GM11168 (cell line): ENCODE measurements at regions not wholly inside any gene's neighbourhood (a gene's known extent, or its start where the extent isn't known, plus 50 kb on each side); places are given as distances from the start of the nearest gene placed in this dataset.
"Not testable (repeated sequence)": the region's sequence is repeated elsewhere in the genome, so short reads cannot be mapped to it uniquely, and the experiment has no call there.

Experiments used
- in situ Hi-C: fragments of 300-500 bp; cut with MboI; formaldehyde crosslinking; loops from one replicate; pipeline ENCODE4 v1.12.0; 2022; ENCODE audit warnings: low sequenced_read_pairs; ENCODE audit not compliant: unreplicated experiment

DNA sequence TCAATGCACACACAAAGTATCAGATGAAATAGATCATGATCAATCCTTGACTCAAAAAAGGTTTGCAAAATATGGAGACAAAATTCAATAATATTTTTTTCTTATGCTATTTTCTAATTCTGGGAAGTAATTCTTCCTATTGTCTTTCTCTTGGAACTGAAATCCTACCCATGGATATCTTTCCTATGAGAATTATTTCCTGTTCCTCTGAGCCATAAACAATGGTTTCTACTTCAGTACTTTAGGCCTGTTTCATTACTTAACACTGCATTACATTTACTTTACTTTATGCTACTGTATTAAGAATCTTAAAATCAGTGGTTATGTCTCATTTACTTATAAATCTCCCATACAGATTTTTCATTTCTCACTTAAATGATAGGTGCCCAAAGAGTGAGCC lies 1025.4 kb upstream of the ACO1 start:
- in situ Hi-C loops = no loop called here

DNA sequence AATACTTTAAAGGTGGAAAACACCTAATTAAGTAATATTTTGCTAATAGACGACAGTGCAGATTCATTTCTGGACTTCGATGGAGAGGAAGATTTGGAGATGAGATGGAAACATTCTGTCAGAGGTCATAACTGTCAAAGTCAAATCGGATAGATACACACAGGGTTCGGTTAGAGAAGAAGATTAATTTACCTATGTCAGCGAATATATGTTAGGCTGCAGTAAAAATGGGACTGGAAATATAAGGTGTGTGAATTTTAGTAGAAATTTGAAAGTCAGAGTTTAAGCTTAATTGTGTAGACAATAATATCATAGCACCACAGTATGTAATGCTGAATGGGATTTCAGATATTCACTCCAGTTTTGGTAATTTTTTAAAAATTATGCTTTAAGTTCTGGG lies 1020.3 kb upstream of the ACO1 start:
- in situ Hi-C loops = no loop called here

DNA sequence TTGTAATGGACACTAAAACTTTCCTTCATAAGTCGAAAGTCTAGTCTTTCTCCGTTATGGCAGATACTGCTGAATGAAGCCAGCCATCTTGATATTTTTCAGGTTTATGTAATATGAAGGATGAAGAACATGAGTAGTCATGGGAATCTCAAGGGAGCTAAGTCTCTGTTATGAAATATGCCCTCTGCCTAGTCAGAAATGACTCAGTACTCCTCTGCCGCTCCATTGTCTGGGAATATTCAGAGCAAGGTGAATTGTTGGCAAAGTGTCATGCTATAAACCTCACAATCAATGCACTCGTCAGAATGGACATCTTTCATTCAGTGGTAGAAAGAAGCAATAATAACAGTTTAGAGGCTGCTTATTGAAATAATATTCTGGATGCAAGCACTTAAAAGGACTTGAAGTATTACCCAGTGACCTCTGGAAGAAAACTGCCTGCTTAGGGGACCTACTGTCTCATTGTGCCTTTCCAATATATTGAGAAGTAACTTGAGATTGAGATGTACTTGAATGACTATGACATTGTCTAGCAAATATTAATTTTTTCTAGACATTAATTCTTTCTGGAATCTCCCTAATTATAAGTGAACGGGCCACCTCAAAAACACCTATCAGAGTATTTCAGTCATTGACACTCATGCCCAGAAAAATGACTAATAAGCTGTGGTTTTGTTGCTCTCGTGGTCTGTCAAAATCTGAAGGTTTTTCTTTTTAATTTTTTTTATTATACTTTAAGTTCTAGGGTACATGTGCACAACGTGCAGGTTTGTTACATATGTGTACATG lies 1011.5 kb upstream of the ACO1 start:
- in situ Hi-C loops = no loop called here

DNA sequence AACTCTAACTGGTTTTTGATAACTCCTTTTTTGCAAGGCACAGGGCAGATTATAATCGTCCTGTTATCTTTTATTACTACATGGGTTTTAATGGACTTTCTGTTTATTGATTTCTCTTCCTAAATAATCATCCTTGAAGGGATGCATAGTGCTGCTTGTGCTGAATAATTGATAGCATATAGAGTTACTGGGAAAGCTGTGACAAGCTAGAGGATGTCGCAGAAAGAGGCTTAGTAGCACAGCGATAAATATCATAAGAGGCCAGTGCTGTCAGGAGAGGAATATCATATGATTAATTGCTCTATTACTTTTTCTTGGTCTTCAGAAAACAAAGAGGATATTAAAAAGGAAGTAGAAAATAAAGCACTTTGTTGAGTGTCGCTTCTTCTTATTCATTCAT lies 1007.1 kb upstream of the ACO1 start:
- in situ Hi-C loops = no loop called here

DNA sequence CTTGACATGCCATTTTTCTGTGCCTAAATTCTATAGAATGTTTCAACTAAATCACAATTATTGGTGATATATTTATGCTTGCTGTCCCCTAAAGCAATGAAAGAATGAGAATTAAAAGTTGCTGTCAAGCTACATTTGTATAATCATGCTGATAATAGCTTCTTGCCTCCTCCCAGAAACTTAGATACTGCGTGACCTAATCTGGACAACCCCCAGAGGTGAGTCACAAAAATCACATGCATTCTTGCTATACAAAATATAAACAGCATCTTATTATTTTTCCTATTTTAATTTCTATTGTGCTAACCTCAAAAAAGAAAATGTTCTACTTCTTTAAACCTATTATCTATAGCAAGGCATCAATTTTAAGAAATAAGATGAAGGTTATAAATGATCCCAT lies 995.8 kb upstream of the ACO1 start:
- in situ Hi-C loops = no loop called here

DNA sequence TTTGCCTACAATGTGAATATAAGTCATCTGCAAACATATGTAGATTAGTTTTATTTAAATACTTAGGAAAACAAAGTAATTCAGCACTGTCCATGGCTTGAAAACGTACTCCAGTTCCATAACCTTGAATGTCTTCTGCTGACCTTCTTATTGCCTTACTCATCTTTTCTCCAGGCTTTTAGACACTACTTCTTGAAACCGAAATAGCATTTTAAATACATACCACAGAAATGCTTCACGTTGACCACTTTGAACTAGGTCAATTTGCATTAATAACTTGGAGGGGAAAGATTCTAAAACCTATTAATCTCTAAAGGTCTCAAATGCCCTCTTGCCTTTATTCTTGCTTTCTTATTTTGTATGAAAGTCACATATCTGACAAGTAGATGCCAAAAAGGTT lies 995.4 kb upstream of the ACO1 start:
- in situ Hi-C loops = no loop called here

DNA sequence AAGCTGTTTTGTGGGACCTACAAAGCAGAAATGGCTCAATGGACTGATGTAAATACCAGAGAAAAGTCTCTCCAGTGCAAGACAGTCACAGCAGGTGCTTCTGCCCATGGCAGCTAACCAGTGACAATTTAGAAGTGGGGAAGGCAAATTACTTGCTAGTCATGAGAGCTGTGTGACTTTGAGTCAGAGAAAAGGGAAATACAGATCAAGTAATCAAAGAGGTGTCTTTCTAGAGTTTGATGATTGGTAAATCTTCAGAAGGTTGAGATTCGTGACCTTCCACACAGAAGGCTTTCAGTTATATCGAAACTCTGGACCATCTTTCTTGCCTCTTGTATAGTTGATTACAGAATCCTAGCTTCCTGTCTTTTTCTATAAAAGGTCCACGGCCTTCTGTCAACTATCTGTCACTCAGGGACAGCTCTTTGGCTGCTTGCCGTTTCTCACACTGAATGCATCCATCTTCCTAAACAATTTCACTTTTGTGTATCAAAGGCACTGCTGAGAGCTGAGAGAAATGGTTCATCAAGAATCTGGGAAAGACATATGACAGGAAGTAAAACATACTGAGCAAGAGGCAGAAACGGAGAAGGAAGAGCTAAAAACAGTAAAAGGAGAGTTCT lies 993.9 kb upstream of the ACO1 start:
- in situ Hi-C loops = no loop called here

DNA sequence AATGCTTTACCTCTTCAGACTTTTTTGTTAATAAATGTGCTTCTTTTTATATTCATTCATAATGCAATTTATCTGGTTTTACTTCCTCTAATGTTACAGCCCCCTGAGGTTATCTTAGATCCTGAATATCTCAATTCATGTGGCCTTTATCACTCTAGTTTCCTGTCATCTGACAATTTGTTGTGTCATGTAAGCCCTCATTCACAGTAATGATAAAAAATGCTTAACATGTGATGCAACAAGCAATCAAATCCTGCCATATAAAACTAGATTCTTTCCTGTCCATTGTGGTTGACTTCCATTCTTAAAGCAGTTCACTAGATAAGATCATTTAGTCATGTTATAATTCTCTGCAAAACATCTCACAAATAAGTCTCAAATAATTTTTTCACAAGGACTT lies 991.2 kb upstream of the ACO1 start:
- in situ Hi-C loops = no loop called here

DNA sequence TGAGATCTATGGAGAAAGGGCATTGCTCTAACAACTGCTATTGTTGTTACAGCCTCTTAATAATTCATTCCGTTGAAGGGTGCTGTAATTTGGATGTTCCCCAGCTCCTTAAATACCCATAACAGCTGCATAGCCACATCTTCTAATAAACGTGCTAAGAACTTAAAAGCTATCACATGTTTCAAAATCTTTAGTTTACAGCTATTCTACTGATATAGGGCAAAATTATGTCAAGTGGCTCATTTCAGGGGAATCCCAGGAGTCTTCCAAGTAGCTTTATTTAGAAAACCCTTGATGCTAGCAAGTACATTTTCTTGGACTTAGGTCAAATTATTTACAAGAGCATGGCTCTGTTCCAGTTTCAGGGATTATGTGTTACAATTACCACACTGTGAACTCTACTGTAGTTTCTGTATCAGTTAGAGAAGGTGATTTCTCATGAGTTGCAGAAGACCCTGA lies 990.4 kb upstream of the ACO1 start:
- in situ Hi-C loops = no loop called here

DNA sequence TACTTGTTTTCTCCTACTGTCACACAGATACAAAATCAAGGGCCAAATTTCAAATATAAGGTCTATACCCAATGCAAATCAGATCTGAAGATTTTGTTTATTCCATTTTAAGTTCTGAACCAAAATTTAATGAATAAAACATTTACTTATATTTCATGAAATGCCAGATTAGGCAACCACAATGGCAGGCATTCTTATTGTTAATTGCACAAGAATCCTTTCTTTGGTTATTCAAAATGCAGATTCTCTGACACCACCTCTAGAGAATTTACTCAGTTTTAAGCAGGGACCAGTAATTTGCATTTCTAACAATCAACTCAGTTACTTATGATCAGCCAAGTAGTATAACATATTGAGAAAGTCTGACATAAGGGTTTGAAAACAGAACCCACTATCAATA lies 972.4 kb upstream of the ACO1 start:
- in situ Hi-C loops = no loop called here

DNA sequence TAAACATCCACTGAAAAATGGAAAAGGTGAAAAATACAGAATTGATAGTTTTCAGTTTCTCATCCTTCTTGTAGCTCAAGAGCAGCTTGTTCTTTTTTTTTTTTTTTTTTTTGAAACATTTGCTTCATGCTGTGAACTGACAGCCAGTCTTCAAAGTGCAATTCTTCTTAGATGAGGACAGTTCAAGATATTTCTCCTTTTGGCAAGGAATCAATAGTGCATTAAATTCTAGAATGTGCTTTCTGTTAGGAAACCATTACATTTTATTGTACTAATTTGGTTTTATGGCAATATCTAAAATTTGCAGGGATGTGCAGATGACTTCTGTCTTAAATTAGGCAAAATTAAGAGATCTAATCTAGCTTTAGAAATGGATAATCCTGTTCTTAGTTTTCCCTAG lies 969.3 kb upstream of the ACO1 start:
- in situ Hi-C loops = no loop called here

DNA sequence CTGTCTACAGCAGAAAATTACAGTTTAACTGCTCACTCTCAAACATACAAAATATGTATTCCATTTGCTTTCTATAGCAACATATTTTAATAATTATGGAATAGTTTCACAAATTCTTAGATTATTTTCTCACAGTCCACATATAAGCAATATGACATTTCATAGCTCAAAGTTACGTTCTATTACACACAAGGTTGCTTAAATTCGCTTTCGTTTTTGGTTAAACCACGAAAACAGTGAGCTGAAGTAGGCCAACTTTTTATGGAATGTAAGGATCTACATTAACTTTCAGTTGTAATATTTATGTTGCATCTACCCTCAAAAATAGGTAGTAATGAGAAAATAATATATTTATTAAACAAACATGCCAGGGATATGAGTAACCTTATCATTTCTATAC lies 966.0 kb upstream of the ACO1 start:
- in situ Hi-C loops = no loop called here

DNA sequence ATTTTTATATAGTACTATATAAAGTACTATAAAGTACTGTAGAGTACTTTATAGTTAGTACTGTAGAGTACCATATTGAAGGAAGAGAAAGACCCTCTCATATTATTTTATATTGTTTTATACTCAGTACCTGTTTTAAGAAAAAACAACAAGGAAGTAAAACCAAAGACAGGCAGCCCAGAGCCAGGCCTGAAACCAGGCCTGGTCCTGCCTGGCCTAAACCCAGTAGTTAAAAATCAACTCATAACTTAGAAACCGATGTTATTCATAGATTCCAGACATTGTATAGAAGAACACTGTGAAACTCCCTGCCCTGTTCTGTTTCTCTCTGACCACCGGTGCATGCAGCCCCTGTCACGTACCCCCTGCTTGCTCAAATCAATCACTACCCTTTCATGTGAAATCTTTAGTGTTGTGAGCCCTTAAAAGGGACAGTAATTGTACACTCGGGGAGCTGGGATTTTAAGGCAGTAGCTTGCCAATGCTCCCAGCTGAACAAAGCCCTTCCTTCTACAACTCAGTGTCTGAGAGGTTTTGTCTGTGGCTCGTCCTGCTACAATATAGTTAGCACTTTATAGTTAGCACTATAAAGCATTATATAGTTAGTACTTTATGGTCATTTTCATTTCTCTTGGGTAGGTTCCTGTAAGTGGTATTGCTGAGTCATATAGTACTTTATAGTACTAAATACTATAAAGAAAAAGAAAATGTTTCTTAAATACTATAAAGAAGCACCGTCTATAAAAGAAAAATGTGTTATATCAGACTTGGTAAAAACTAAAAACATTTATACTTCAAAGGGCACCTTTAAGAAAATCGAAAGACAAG lies 940.6 kb upstream of the ACO1 start:
- in situ Hi-C loops = not testable (repeated sequence)

DNA sequence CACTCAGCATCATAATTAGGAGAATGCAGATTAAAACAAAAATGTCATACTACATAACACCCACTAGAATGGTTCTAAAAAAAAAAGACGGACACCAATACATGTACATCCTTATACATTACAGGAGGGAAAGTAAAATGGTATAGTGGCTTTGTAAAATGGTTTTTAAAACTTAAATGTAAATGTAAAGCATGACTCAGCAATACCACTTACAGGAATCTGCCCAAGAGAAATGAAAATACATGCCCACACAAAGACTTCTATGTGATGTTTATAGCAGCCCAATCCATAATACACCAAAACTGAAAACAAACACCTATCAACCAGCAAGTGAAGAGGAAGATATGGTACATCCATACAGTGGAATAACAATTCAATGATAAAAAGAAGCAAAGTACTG lies 939.1 kb upstream of the ACO1 start:
- in situ Hi-C loops = no loop called here

DNA sequence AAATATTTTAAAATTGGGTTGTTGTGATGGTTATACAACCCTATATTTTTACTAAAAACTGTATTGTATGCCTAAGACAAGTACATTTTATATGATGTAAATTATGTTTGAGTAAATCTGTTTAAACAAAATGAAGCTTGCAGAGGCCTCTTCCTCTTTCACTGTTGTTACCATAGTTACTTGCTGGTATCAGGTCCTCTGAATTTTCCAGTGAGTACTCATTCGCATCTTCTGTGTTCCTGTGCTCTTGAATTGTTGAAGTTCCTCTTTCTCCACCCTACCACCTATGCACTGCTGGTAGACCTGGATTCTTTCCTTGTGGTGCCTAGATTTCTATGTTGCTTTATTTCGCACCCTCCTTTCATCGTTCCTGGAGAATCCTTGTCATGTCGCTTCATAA lies 938.5 kb upstream of the ACO1 start:
- in situ Hi-C loops = no loop called here

DNA sequence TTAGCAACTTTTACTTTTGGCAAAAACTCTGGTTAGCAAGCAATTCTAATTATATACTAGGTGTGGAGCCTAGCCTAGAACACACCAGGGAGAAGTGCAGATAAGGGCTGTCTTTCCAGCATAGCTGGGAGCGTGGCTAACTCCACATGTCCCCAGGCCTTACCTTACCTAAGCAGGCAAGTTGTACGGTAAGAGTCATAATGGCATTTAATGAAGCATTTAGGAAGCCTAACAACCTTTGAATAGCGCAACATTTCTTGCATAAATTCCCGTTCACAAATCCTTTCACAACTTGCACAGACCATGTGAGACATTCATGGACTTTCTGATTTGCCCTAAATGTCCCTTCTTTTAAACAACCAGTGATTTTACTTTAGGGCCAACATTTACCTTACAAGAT lies 917.4 kb upstream of the ACO1 start:
- in situ Hi-C loops = no loop called here

DNA sequence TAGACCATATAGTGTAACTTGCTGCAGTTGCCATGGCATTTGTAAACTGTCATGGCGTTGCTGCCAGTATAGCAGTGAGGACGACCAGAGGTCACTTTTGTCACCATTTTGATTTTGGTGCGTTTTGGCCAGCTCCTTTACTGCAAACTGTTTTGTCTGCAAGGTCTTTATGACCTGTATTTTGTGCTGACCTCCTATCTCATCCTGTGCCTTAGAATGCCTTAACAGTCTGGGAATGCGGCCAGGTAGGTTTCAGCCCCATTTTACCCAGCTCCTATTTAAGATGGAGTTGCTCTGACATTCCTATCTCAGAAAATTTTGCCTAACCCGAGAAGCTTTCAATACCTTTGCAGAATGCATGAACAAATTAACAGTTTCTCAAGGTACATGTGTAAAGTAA lies 914.4 kb upstream of the ACO1 start:
- in situ Hi-C loops = no loop called here

DNA sequence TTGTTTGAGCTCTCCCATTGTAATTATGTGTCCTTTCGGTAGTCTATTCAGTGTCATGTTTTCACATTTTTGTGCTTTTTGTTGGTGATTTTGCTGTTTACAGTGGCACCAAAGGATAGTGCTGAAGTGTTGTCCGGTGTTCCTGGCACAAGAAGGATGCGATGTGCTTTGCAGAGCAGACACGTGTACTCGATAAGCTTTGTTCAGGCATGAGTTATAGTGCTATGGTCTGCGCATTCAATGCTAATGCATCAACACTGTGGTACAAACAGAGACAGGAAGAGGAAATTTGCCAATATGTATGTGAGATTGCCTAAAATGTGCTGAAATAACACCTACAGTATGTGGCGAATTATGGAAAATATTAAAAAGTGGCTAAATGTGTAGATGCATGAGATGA lies 913.4 kb upstream of the ACO1 start:
- in situ Hi-C loops = no loop called here

DNA sequence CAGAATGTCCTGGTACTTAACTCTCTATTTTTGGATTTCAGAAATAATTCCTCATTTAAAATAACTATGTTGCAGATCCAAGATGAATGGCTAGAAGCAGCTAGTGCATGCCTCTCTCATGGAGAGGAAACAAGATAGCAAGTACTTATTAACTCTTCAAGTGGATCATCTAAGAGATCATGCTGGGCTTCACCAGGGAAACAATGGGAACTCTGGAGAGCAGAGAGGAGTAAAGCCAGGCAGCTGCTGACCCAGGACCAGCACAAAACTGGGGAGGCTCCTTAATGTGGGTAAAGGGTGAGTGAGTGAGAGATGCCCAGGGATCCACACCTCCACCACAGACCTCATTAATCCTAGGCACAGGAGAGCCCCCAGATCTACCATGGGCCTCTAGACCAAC lies 897.8 kb upstream of the ACO1 start:
- in situ Hi-C loops = no loop called here

DNA sequence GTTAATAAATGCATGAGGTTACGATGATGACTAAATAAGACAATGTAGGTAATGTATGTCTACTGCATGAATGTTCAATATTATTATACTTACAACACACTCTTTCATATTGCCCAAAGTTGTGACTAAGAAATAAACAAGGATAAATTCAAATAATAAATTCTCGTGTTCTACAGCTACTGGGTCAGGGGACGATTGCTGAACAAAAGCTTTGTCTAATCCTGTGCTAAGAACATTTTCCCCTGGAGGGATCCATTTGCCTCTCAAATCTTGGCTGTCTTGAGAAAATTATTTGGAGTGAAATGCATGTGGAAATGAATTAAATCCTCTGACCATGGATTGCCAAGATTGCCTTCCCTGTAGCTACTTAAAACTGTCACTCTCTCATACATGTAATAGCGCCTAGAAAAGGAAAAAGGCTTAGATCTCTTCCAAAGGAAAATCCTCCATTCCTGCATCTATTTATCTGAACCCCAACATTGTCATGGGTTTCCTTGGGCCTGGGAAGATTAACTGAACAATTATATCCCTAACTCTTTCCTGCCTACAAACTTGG lies 893.8 kb upstream of the ACO1 start:
- in situ Hi-C loops = no loop called here

DNA sequence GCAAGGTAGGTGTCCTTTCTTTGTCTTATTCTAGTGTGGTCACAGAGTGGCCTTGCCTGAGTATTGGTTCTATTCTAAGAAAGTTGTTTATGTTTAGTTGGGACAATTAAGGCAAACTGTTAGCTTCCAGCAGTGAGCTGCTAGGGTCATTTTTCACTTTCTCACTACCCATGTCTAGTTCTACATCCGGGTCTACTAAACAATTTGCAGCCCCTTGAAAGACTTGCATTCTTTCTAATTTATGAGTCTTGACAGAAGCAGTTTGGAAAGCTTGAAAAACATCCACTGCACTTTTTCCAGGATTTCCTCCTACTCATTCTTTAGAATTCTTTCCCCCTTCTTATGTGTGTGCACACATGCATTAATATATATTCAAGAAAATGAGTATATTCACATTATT lies 892.2 kb upstream of the ACO1 start:
- in situ Hi-C loops = no loop called here
